HG02763 (cell line): ENCODE measurements at regions not wholly inside any gene's neighbourhood (a gene's known extent, or its start where the extent isn't known, plus 50 kb on each side); places are given as distances from the start of the nearest gene placed in this dataset.

Experiments used
- ATAC-seq: cut with Tn5 transposase; IDR thresholded peaks from one replicate; pipeline ENCODE4 v1.9.1; 2021; ENCODE audit warnings: mild to moderate bottlenecking, moderate library complexity; ENCODE audit not compliant: unreplicated experiment

GRCh38 chr2:65711863-65712262 is 279.5 kb upstream of the SPRED2 start:
- no peak for ATAC-seq

GRCh38 chr2:65710779-65711295 is 278.4 kb upstream of the SPRED2 start:
- ATAC-seq, result no peak

- no peak for ATAC-seq
Observed at GRCh38 chr2:65710356-65710755, 278.0 kb upstream of the SPRED2 start.

- no peak for ATAC-seq
Observed at GRCh38 chr2:65708086-65708485, 275.7 kb upstream of the SPRED2 start.

GRCh38 chr2:65706411-65706810 is 274.0 kb upstream of the SPRED2 start:
- no peak for ATAC-seq

GRCh38 chr2:65701191-65701590 is 268.8 kb upstream of the SPRED2 start:
- no peak for ATAC-seq

GRCh38 chr2:65700720-65701119 is 268.3 kb upstream of the SPRED2 start:
- ATAC-seq, result no peak

GRCh38 chr2:65700004-65700651 is 267.7 kb upstream of the SPRED2 start:
- no peak for ATAC-seq

- no peak for ATAC-seq
Observed at GRCh38 chr2:65691816-65692215, 259.4 kb upstream of the SPRED2 start.

GRCh38 chr2:65688141-65688886 is 255.9 kb upstream of the SPRED2 start:
- ATAC-seq, result no peak

- no peak for ATAC-seq
Observed at GRCh38 chr2:65687614-65688013, 255.2 kb upstream of the SPRED2 start.

GRCh38 chr2:65686928-65687521 is 254.6 kb upstream of the SPRED2 start:
- ATAC-seq, result no peak

- no peak for ATAC-seq
Observed at GRCh38 chr2:65681503-65681902, 249.1 kb upstream of the SPRED2 start.

- no peak for ATAC-seq
Observed at GRCh38 chr2:65678779-65679391, 246.5 kb upstream of the SPRED2 start.

GRCh38 chr2:65675350-65675749 is 243.0 kb upstream of the SPRED2 start:
- no peak for ATAC-seq

GRCh38 chr2:65671670-65672242 is 239.4 kb upstream of the SPRED2 start:
- ATAC-seq, result no peak

GRCh38 chr2:65669574-65669973 is 237.2 kb upstream of the SPRED2 start:
- no peak for ATAC-seq

GRCh38 chr2:65668744-65669143 is 236.3 kb upstream of the SPRED2 start:
- ATAC-seq, result no peak

GRCh38 chr2:65666156-65666725 is 233.8 kb upstream of the SPRED2 start:
- peak; percentile 92 for ATAC-seq

GRCh38 chr2:65664931-65665330 is 232.5 kb upstream of the SPRED2 start:
- ATAC-seq, result no peak
